ENCODE measurements at regions not wholly inside any gene's neighbourhood (a gene's known extent, or its start where the extent isn't known, plus 50 kb on each side); places are given as distances from the start of the nearest gene placed in this dataset.

DNA sequence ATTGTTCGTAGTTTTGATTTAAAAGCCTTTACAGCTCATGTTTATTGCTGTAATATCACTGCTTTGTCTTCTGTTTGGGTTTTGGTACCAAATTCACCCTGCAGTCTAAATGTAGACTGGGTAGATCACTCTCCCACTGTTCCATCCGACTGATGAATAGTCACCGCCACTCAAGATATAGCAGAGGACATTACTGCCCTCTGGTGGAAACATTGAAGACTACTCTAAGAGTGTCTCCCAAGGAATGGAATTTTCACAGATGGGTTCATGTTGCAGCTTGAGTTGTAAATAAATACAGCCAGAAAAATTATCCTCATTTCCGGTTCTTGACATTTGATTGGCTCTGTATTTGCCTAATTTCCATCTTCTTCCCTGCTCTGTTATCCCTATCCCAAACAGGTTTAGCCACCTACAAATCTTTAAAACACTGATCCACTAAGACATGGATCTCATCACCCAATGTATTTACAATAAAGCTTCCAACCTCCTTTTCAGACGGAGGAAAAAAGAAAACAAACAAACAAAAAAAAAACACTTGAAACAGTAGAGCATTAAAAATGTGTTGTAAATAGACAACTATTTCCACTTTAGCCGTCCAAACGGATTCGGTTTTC lies 198.3 kb upstream of the CPNE8 start (continued):
- TF ChIP-seq REST (IDR thresholded peaks at IDR 0.05; ENCODE audit: borderline replicate concordance): peak; percentile 62; the same call in 1 of the 2 replicates
- no peak for TF ChIP-seq REST (CRISPR knock-in tag; IDR thresholded peaks at IDR 0.05; ENCODE audit: low read depth)

Measured in K562 (cell line).